Sciatic nerve (tissue), 2 donors: ENCODE measurements at regions not wholly inside any gene's neighbourhood (a gene's known extent, or its start where the extent isn't known, plus 50 kb on each side); places are given as distances from the start of the nearest gene placed in this dataset.

Experiments used
- ATAC-seq: fragments of 200-7000 bp; cut with Tn5 transposase; one replicate; pipeline ENCODE4 v1.9.1; 2020; ENCODE audit warnings: mild to moderate bottlenecking, moderate library complexity
- DNase-seq: peaks from one replicate; pipeline ENCODE4 v3.0.0-alpha.2; 2020; ENCODE audit warnings: low spot score
- intact Hi-C: fragments of 100-400 bp; cut with DNase I; formaldehyde crosslinking; loops from one replicate; pipeline ENCODE4 v1.14.2; 2022
- donor health status: DM: no; HTN: no; CAD: no.
- donor health status: DM: no; HTN: no; CAD: no.

GRCh38 chr22:26797910-26798309 is 140.5 kb downstream of the MIAT start:
- no peak for DNase-seq

GRCh38 chr22:26798462-26799065 is 141.2 kb downstream of the MIAT start:
- intact Hi-C loops = no loop called here

More at GRCh38 chr22:26797910-26798309, 140.5 kb downstream of the MIAT start:
- intact Hi-C loops = no loop called here
- ATAC-seq = no peak

GRCh38 chr22:26800858-26801257 is 143.5 kb downstream of the MIAT start:
- ATAC-seq (no peak), DNase-seq (no peak)
- intact Hi-C loops = no loop called here

More at GRCh38 chr22:26798462-26799065, 141.2 kb downstream of the MIAT start:
- ATAC-seq = no peak
- no peak for DNase-seq

GRCh38 chr22:26801449-26801848 is 144.1 kb downstream of the MIAT start:
- intact Hi-C loops = no loop called here
- DNase-seq (no peak), ATAC-seq (no peak)

- ATAC-seq (no peak), DNase-seq (no peak)
- intact Hi-C loops = no loop called here
Measured at GRCh38 chr22:26804315-26804714, 146.9 kb downstream of the MIAT start.

GRCh38 chr22:26804911-26805539 is 147.6 kb downstream of the MIAT start:
- ATAC-seq (no peak), DNase-seq (no peak)
- intact Hi-C loops = no loop called here

GRCh38 chr22:26806445-26807175 is 149.2 kb downstream of the MIAT start:
- no peak for DNase-seq
- intact Hi-C loops = no loop called here
- no peak for ATAC-seq

- DNase-seq = no peak
Measured at GRCh38 chr22:26811647-26811992, 154.2 kb downstream of the MIAT start.

GRCh38 chr22:26812731-26813130 is 155.3 kb downstream of the MIAT start:
- ATAC-seq (no peak), DNase-seq (no peak)
- intact Hi-C loops = no loop called here

More at GRCh38 chr22:26811647-26811992, 154.2 kb downstream of the MIAT start:
- ATAC-seq = no peak
- intact Hi-C loops = no loop called here

- DNase-seq (no peak), ATAC-seq (no peak)
- intact Hi-C loops = no loop called here
Measured at GRCh38 chr22:26816726-26817125, 159.3 kb downstream of the MIAT start.

GRCh38 chr22:26817926-26818325 is 160.5 kb downstream of the MIAT start:
- intact Hi-C loops = no loop called here
- no peak for ATAC-seq
- no peak for DNase-seq

GRCh38 chr22:26821854-26822253 is 164.5 kb downstream of the MIAT start:
- intact Hi-C loops = no loop called here
- ATAC-seq (no peak), DNase-seq (no peak)

GRCh38 chr22:26822313-26822712 is 164.9 kb downstream of the MIAT start:
- DNase-seq (no peak), ATAC-seq (no peak)
- intact Hi-C loops = no loop called here

- intact Hi-C loops = loop anchor here (1.0 kb wide), 1 partner anchor 42 kb away; no protein-coding TSS in a partner anchor
- ATAC-seq = no peak
- no peak for DNase-seq
Measured at GRCh38 chr22:26823966-26824365, 166.6 kb downstream of the MIAT start.

GRCh38 chr22:26825960-26826935 is 168.9 kb downstream of the MIAT start:
- DNase-seq = no peak
- ATAC-seq = no peak
- intact Hi-C loops = no loop called here

- DNase-seq (no peak), ATAC-seq (no peak)
- intact Hi-C loops = no loop called here
Measured at GRCh38 chr22:26827611-26828010, 170.2 kb downstream of the MIAT start.

- DNase-seq = no peak
- intact Hi-C loops = no loop called here
Measured at GRCh38 chr22:26828311-26828710, 170.9 kb downstream of the MIAT start.

GRCh38 chr22:26830837-26831236 is 173.4 kb downstream of the MIAT start:
- ATAC-seq (no peak), DNase-seq (no peak)
- intact Hi-C loops = no loop called here

More at GRCh38 chr22:26828311-26828710, 170.9 kb downstream of the MIAT start:
- ATAC-seq = no peak

- DNase-seq = no peak
- intact Hi-C loops = no loop called here
- no peak for ATAC-seq
Measured at GRCh38 chr22:26835023-26835422, 177.6 kb downstream of the MIAT start.
